Thoracic aorta (tissue), 2 donors: ENCODE measurements at regions not wholly inside any gene's neighbourhood (a gene's known extent, or its start where the extent isn't known, plus 50 kb on each side); places are given as distances from the start of the nearest gene placed in this dataset.
"Not testable (repeated sequence)": the region's sequence is repeated elsewhere in the genome, so short reads cannot be mapped to it uniquely, and the experiment has no call there.

ENCODE experiments used
- ATAC-seq: fragments of 150-250 bp; one replicate; pipeline ENCODE4 v1.8.0; 2017; ENCODE audit warnings: low read depth; ENCODE audit not compliant: insufficient number of reproducible peaks, low FRiP score
- DNase-seq: peaks from one replicate; pipeline ENCODE4 v3.0.0-alpha.2; 2020; ENCODE audit warnings: low spot score
- H3K27ac ChIP-seq, 2 donors: fragments of 200-600 bp; sonication (generic); 1 replicate in 1 of 2; 2 replicates in 1 of 2; pipeline ENCODE4 v1.5.1; 2016; ENCODE audit warnings: mild to moderate bottlenecking in 2 of 2, moderate library complexity in 2 of 2
- H3K27me3 ChIP-seq: fragments of 200-600 bp; sonication (generic); replicated peaks from 2 replicates; pipeline ENCODE4 v1.6.0; 2016; ENCODE audit warnings: mild to moderate bottlenecking; ENCODE audit not compliant: insufficient read depth
- H3K36me3 ChIP-seq: fragments of 200-600 bp; sonication (generic); one replicate; pipeline ENCODE4 v1.5.1; 2016
- H3K4me1 ChIP-seq, 2 donors: fragments of 200-600 bp; sonication (generic); 1 replicate in 1 of 2; 2 replicates in 1 of 2; pipeline versions ENCODE4 v1.5.1 to v1.6.0; 2016; ENCODE audit warnings: low read depth in 2 of 2, mild to moderate bottlenecking in 1 of 2; ENCODE audit not compliant: control insufficient read depth in 1 of 2
- H3K4me3 ChIP-seq: fragments of 200-600 bp; sonication (generic); 2 replicates; pipeline ENCODE4 v1.5.1; 2016; ENCODE audit warnings: mild to moderate bottlenecking
- H3K9me3 ChIP-seq: fragments of 200-600 bp; sonication (generic); 2 replicates; pipeline ENCODE4 v1.5.1; 2016
- TF ChIP-seq, protein P1 (sequence below): fragments of 200-600 bp; sonication (generic); IDR thresholded peaks from one replicate; pipeline ENCODE4 v1.5.1; 2019; ENCODE audit warnings: antibody characterized with exemption

DNA sequence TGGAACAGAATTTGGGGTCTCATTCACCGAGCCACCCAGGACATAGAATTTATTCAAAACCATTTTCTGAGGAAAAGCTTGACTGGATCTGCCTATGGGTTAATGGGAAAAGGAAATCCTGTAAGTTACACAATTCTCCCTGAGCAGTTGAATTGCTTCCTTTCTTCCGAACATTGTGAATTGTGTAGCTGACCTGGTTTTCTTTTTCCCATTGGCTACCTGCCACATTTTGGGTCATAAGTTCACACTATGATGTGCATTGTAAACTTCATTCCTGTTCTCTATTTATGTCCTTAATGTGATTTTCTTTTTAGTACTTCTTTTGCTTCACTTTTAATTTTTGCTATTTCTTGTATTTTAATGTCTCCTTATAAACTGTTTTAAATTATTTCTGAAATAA is 386.0 kb upstream of the LRRC3B start:
- Histone ChIP-seq H3K27me3 (no peaks in the 10 kb centered on the region), H3K9me3 (no peaks in the 10 kb centered on the region), H3K36me3 (no peaks in the 10 kb centered on the region), H3K4me1 (no peaks in the 10 kb centered on the region), H3K4me3 (no peak overlapping the region), H3K27ac (no peak overlapping the region)
- no peak for ATAC-seq
- no peak for DNase-seq
- TF ChIP-seq, protein P1, sequence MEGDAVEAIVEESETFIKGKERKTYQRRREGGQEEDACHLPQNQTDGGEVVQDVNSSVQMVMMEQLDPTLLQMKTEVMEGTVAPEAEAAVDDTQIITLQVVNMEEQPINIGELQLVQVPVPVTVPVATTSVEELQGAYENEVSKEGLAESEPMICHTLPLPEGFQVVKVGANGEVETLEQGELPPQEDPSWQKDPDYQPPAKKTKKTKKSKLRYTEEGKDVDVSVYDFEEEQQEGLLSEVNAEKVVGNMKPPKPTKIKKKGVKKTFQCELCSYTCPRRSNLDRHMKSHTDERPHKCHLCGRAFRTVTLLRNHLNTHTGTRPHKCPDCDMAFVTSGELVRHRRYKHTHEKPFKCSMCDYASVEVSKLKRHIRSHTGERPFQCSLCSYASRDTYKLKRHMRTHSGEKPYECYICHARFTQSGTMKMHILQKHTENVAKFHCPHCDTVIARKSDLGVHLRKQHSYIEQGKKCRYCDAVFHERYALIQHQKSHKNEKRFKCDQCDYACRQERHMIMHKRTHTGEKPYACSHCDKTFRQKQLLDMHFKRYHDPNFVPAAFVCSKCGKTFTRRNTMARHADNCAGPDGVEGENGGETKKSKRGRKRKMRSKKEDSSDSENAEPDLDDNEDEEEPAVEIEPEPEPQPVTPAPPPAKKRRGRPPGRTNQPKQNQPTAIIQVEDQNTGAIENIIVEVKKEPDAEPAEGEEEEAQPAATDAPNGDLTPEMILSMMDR = no peak

DNA sequence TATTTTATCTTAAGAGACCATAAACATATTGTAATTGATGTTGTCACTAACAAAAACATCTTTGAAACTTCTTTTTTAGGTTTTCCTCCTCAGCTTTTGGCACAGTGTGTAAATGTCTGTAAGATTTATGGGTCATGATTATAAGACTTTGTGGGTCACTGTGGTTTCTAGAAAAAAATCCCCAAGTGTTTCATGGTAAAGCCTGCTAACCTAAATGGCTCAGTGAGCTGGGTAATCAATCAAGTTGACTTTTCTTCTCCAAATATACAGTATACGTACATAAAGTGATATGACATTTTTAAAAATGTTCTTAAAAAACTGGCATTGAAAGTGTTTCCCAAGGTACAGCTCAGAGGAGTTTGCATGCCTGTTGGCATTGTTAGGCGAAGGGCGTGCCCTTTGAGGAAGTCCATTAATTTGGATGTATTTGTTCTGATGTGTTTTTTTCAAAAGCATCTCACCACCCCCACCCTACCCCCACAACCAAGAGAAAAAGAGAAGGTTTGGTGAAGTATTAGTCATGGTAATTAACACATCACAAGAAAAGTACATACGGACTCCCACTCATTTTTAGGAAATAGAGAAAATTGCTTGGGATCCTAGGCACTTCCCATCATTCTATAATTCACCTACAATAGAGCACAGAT is 385.4 kb upstream of the LRRC3B start:
- TF ChIP-seq, protein P1 = no peak
- Histone ChIP-seq H3K9me3 (no peaks in the 10 kb centered on the region), H3K27ac (no peak overlapping the region), H3K4me3 (no peak overlapping the region), H3K36me3 (no peaks in the 10 kb centered on the region), H3K4me1 (no peaks in the 10 kb centered on the region), H3K27me3 (no peaks in the 10 kb centered on the region)
- no peak for ATAC-seq
- DNase-seq = no peak

DNA sequence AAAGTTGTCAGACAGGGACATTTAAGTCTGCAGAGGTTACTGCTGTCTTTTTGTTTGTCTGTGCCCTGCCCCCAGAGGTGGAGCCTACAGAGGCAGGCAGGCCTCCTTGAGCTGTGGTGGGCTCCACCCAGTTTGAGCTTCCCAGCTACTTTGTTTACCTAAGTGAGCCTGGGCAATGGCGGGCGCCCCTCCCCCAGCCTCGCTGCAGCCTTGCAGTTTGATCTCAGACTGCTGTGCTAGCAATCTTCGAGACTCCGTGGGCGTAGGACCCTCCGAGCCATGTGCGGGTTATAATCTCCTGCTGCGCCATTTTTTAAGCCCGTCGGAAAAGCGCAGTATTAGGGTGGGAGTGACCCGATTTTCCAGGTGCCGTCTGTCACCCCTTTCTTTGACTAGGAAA is 378.0 kb upstream of the LRRC3B start:
- H3K4me3 ChIP-seq, ATAC-seq, H3K9me3 ChIP-seq, H3K4me1 ChIP-seq, DNase-seq, H3K36me3 ChIP-seq, H3K27me3 ChIP-seq, H3K27ac ChIP-seq: not testable (repeated sequence)

DNA sequence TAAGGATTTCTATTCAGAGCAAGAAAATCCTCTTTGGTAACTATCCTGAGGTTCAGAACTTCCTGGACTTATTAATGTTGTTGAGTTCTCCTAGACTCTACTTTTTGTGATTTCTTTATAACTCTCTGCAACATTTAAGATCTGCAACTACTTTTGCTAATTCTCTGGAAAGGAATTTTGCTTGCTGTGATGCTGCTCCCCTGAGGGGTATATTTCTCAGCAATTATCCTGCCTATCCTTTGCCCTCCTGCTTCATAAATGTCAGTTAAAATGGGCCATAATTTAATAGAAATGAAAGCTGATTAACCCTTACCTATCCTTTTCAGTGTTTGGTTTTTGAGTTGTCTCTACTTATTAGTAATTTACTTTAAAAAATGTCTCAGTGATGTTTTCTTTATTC is 377.3 kb upstream of the LRRC3B start:
- Histone ChIP-seq H3K9me3 (no peaks in the 10 kb centered on the region), H3K4me1 (peaks cover 0 to 4% of the 10 kb centered on the region in 2 donors), H3K36me3 (no peaks in the 10 kb centered on the region), H3K27me3 (no peaks in the 10 kb centered on the region), H3K4me3 (no peak overlapping the region), H3K27ac (no peak overlapping the region)
- ATAC-seq (no peak), DNase-seq (no peak)
- TF ChIP-seq, protein P1 = no peak

DNA sequence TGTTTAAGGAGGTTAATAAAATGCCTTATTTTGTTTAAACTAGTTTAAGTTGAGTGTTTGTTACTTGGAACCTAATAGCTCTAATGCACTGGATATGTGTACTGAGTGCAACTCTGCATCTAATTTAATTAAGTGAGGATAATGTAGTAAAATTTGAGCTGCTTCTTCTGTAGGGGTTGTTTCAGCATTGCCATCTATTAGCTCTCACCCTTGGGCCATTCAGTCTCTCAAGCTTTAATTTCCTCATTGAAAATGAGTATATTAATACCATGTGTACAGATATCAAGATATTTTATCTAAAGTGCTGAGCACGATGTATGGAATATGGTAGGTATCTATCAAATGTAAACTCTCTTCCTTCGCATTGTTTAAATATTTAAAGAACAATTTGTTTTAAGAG is 375.7 kb upstream of the LRRC3B start:
- Histone ChIP-seq H3K4me1 (peaks cover 0 to 4% of the 10 kb centered on the region in 2 donors), H3K27ac (no peak overlapping the region), H3K4me3 (no peak overlapping the region), H3K36me3 (no peaks in the 10 kb centered on the region), H3K27me3 (no peaks in the 10 kb centered on the region), H3K9me3 (no peaks in the 10 kb centered on the region)
- DNase-seq = no peak
- no peak for ATAC-seq
- TF ChIP-seq, protein P1 = no peak

DNA sequence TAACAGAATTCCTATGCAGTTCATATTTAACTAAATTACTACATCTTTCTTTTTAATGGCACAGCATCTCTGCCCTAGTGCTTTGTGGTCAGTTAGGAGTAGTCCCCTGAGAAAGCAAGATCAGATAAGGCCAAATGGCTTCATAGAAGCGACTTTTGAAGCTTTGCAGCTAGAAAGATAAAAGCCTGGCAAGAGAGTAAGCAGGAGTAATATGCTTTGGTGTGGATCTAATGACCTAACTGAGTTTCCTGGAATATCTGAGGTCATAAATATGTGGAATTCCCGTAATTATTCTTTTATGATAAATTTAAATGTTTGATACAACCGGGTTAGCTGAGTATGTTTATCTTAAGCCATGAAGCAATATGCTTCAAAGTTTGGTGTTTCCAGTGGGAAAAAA is 374.9 kb upstream of the LRRC3B start:
- Histone ChIP-seq H3K4me3 (no peak overlapping the region), H3K27ac (no peak overlapping the region), H3K4me1 (peaks cover 0 to 4% of the 10 kb centered on the region in 2 donors), H3K27me3 (no peaks in the 10 kb centered on the region), H3K36me3 (no peaks in the 10 kb centered on the region), H3K9me3 (no peaks in the 10 kb centered on the region)
- TF ChIP-seq, protein P1 = no peak
- ATAC-seq (no peak), DNase-seq (no peak)
